Activated CD8-positive, alpha-beta T cell treated with anti-CD3 and anti-CD28 coated beads for 36 hours (primary cell): ENCODE measurements at regions not wholly inside any gene's neighbourhood (a gene's known extent, or its start where the extent isn't known, plus 50 kb on each side); places are given as distances from the start of the nearest gene placed in this dataset.

Experiments
- ATAC-seq: fragments of 200-7000 bp; cut with Tn5 transposase; one replicate; pipeline ENCODE4 v1.10.0; 2021; ENCODE audit warnings: mild to moderate bottlenecking, moderate library complexity
- CTCF ChIA-PET: fragments of 350-600 bp; sonication (Branson Sonifier 250); formaldehyde crosslinking; loops from one replicate; lab custom pipeline; 2021; ENCODE audit warnings: antibody characterized with exemption; lab: Charles Lee
- POLR2A ChIA-PET: fragments of 350-600 bp; sonication (Branson Sonifier 250); formaldehyde crosslinking; loops from one replicate; lab custom pipeline; 2021; ENCODE audit warnings: antibody characterized with exemption; lab: Charles Lee
- DNase-seq: peaks from one replicate; pipeline ENCODE4 v3.0.0-alpha.2; 2020
- H3K27ac Mint-ChIP-seq: one replicate; pipeline ENCODE4 v1.8.0; 2021; ENCODE audit warnings: mild to moderate bottlenecking, mixed read lengths
- H3K27me3 Mint-ChIP-seq: one replicate; pipeline ENCODE4 v1.8.0; 2021; ENCODE audit warnings: mixed read lengths
- H3K36me3 Mint-ChIP-seq: one replicate; pipeline ENCODE4 v1.8.0; 2021; ENCODE audit warnings: low read depth, mixed read lengths
- H3K4me1 Mint-ChIP-seq: one replicate; pipeline ENCODE4 v1.8.0; 2021; ENCODE audit warnings: low read depth, mixed read lengths
- H3K4me3 Mint-ChIP-seq: one replicate; pipeline ENCODE4 v1.8.0; 2021; ENCODE audit warnings: mild to moderate bottlenecking, moderate library complexity, mixed read lengths
- H3K9me3 Mint-ChIP-seq: one replicate; pipeline ENCODE4 v1.8.0; 2021; ENCODE audit warnings: mixed read lengths
- CTCF ChIP-seq: fragments of 200-600 bp; IDR thresholded peaks from one replicate; pipeline ENCODE4 v1.8.0; 2022; ENCODE audit warnings: antibody characterized with exemption, mild to moderate bottlenecking
- intact Hi-C: fragments of 100-400 bp; cut with micrococcal nuclease; formaldehyde crosslinking; loops from one replicate; pipeline ENCODE4 v1.10.0; 2022

- peaks cover 8% of the 10 kb centered on the region for H3K9me3 Mint-ChIP-seq
- H3K27me3 Mint-ChIP-seq = no peaks in the 10 kb centered on the region
- DNase-seq (no peak), ATAC-seq (no peak)
- intact Hi-C loops = no loop called here
- no peaks in the 10 kb centered on the region for H3K4me1 Mint-ChIP-seq
- H3K4me3 Mint-ChIP-seq = no peak overlapping the region
- H3K27ac Mint-ChIP-seq = no peak overlapping the region
- TF ChIP-seq CTCF = no peak
- ChIA-PET CTCF (no interaction called here), POLR2A (no interaction called here)
- H3K36me3 Mint-ChIP-seq = no peaks in the 10 kb centered on the region
Measured at GRCh38 chrX:8306291-8306925, 135.3 kb upstream of the VCX2 start.

- no peak overlapping the region for H3K4me3 Mint-ChIP-seq
- no peak for TF ChIP-seq CTCF
- DNase-seq = no peak
- H3K36me3 Mint-ChIP-seq = no peaks in the 10 kb centered on the region
- CTCF ChIA-PET = no interaction called here
- intact Hi-C loops = no loop called here
- no peak for ATAC-seq
- no peaks in the 10 kb centered on the region for H3K4me1 Mint-ChIP-seq
- peaks cover 6% of the 10 kb centered on the region for H3K9me3 Mint-ChIP-seq
- POLR2A ChIA-PET = no interaction called here
- no peak overlapping the region for H3K27ac Mint-ChIP-seq
- no peaks in the 10 kb centered on the region for H3K27me3 Mint-ChIP-seq
Measured at GRCh38 chrX:8310409-8310808, 139.3 kb upstream of the VCX2 start.

- no peak overlapping the region for H3K4me3 Mint-ChIP-seq
- POLR2A ChIA-PET = no interaction called here
- ATAC-seq = no peak
- intact Hi-C loops = no loop called here
- CTCF ChIA-PET = no interaction called here
- H3K27me3 Mint-ChIP-seq = no peaks in the 10 kb centered on the region
- DNase-seq = no peak
- H3K4me1 Mint-ChIP-seq = no peaks in the 10 kb centered on the region
- H3K9me3 Mint-ChIP-seq = peaks cover 2% of the 10 kb centered on the region
- no peak overlapping the region for H3K27ac Mint-ChIP-seq
- no peak for TF ChIP-seq CTCF
- H3K36me3 Mint-ChIP-seq = no peaks in the 10 kb centered on the region
Measured at GRCh38 chrX:8313844-8314243, 142.8 kb upstream of the VCX2 start.

GRCh38 chrX:8314881-8315280, 143.8 kb upstream of the VCX2 start:
- ATAC-seq (no peak), DNase-seq (no peak)
- TF ChIP-seq CTCF = no peak
- Mint-ChIP-seq H3K4me1 (no peaks in the 10 kb centered on the region), H3K27ac (no peak overlapping the region), H3K4me3 (no peak overlapping the region), H3K9me3 (peaks cover 2% of the 10 kb centered on the region), H3K27me3 (no peaks in the 10 kb centered on the region), H3K36me3 (no peaks in the 10 kb centered on the region)
- intact Hi-C loops = no loop called here
- ChIA-PET CTCF (no interaction called here), POLR2A (no interaction called here)

GRCh38 chrX:8319359-8319758, 145.3 kb upstream of the VCX3B start:
- intact Hi-C loops = no loop called here
- ChIA-PET CTCF (no interaction called here), POLR2A (no interaction called here)
- Mint-ChIP-seq H3K9me3 (peaks cover 7% of the 10 kb centered on the region), H3K36me3 (no peaks in the 10 kb centered on the region), H3K4me1 (no peaks in the 10 kb centered on the region), H3K27ac (no peak overlapping the region), H3K27me3 (no peaks in the 10 kb centered on the region), H3K4me3 (no peak overlapping the region)
- ATAC-seq = no peak
- no peak for TF ChIP-seq CTCF
- no peak for DNase-seq
